GM18499 (cell line): ENCODE measurements at regions not wholly inside any gene's neighbourhood (a gene's known extent, or its start where the extent isn't known, plus 50 kb on each side); places are given as distances from the start of the nearest gene placed in this dataset.

Experiments used
- ATAC-seq: cut with Tn5 transposase; IDR thresholded peaks from one replicate; pipeline ENCODE4 v1.9.1; 2021; ENCODE audit warnings: moderate number of reproducible peaks; ENCODE audit not compliant: insufficient read depth, unreplicated experiment

DNA sequence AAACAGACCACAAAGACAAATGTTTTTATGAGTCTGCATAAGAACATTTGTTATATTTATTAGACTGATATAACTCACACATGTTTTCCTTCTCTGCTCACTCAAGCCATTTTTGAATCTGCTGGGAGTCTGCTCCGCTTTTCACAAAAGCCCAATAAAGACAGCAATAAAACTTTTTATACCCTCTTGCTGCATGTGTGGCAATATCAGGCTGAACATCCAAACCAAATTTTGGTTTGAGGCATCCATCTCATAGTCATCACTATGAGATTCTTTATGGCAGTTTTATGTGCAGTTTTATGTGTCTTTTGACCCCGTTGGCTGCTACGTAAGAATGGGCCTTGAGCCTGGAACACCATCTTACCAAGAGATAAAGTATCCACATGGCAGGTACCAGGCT is 1276.8 kb upstream of the ADGRB3 start:
- ATAC-seq = no peak

DNA sequence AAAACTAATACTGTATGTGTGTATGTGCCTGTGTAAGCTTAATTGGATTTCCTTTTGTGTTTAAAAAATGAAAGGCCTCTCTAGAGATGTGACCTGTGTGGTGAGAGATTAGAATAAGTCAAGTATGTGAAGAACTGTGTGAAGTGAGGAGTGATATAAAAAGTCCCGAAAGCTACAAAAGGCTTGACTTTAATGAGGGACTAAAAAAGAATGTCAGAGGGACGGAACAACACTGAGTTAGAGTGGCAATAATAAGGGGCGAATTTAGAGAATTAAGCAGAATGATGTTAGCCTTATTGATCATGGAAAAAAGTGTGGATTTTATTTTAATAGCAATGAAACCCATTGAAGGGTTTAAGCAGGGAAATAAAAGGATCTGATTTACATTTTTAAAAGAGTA is 1281.2 kb upstream of the ADGRB3 start:
- no peak for ATAC-seq

DNA sequence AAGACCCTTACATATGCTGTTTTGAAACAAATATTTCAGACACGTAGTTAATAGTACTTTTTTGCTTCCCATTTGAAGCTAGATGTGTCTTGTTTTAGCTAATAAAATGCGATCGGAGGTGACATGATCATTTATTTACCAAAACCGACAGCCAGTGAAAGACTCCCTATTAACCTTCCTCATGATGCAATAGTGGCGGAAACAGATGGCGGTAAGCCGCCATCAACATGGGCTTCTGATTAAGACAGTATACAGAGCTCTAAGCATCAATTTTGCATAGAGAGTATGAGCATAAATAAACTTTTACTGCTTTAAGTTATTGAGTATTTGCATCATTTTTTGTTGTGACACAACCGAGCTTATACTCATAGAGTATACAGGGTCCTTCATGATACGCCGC is 1282.4 kb upstream of the ADGRB3 start:
- ATAC-seq = no peak

DNA sequence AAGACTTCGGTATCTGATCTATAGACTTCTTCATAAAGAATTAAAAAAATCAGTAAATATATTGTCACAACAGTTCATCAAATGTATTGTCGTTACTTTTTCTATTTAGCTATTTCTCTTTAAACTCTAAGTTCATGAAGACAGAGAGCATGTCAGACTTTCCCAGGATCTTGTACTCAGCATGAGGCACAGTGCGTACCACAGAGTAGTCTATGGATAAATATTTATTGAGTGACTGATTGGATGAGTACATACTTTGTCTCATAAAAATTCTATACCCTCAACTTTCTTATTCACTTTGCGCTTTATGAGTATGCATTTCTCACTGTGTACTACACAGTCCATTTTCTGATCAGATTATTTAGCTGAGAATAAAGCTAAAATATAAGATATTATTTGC is 1284.4 kb upstream of the ADGRB3 start:
- ATAC-seq = no peak

DNA sequence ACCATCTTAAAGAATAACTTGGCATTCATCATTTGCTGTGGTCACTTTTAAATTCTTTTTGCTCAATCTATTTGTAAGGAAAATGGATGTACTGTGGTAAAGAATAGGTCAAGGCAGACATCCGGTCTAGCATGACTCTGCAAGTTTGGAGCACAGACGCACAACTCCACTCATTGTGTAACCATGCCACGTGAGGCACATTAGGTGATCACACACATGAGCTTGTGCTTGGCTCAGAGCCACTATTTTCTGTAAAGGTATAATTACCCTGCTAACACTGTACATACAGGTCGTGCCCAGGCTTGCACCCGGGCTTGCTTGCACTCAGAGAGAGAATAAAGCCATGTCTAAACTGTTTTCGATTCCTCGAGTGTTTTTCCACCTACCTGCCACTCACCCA is 1289.1 kb upstream of the ADGRB3 start:
- ATAC-seq = no peak

DNA sequence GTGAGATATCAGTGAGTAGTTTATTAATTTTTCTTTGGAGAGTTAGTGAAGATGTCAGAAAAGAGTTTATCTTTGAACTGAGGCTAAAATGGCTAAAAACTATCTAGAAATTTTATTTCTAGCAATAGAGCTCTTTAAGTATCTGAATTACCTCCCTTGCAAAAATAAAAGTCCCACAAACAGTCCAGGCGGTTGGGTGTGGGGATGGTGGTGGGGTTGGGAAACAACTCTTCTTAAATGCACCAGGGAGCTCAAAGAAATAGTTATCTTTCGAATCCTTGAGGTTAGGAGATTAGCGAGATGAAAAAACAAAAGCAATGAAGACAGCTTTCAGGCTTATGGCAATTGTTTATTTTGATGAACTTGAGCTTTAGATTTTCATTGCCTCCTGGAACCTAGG is 1299.1 kb upstream of the ADGRB3 start:
- no peak for ATAC-seq

DNA sequence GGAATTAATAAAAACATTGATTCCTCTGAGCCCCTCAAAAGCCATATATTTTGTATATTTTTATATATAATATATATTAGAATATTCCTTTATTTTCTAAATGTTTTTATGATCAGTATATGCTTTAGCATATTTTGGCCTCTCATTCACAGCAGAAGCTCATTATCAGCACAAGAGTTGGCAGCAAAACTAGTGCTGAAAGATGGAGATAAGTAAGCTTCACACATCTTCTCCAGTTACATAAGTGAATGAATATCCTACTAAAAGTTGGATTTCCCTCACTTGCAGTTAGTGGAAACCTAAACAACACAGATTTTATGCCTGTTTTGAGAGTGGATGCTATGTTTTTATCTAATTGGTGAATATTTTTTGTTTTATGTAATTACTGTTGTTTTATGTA is 1303.8 kb upstream of the ADGRB3 start:
- no peak for ATAC-seq

DNA sequence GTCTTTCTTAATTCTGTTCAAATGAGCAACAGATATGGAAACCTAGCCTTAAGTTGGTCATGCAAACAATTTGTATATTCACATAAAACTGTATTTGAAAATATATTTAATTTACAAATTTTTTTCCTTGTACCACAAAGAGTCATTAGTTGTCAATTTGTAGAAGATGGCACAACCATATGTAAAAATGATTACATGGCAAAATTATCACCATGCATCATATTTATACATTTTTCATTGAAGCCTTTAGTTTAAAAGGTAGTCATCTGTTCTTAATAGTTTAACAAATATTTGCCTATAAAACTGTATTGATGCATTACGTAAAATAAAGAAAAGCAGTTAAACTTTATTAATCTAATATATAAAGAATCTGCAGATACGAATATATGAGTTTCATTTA is 1306.8 kb upstream of the ADGRB3 start:
- no peak for ATAC-seq

DNA sequence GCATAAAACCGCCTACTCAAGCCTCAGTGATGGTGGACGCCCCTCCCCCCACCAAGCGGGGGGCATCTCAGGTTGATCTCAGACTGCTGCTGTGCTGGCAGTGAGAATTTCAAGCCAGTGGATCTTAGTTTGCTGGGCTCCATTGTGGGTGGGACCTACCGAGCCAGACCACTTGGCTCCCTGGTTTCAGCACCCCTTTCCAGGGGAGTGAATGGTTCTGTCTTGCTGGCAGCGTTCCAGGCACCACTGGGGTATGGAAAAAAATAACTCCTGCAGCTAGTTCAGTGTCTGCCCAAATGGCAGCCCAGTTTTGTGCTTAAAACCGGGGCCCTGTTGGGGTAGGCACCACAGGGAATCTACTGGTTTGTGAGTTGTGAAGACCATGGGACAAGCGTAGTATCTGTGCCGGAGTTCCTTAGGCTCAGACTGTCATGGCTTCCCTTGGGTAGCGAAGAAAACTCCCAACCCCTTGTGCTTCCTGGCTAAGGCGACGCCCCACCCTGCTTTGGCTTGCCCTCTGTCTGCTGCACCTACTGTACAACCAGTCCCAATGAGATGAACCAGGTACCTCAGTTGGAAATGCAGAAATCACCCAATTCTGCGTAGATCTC is 1334.5 kb upstream of the ADGRB3 start:
- no peak for ATAC-seq

DNA sequence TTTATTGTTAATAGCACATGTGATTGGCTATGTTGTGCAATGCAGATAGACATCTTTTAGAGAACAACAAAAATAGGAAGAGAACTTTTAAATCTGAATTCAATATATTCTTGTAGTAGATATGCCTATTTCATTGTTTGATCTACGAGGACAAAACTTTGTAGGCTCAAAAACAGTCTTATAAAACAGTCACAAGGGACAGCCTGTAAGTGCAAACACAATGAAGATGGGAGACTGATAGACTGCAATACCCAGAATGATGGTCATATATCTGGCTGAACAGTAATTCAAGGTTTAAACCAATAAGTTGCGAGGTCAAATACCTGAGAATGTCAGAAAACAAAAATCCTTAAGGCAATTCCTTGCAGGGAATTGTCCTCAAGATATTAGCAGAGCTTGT is 1342.9 kb upstream of the ADGRB3 start:
- ATAC-seq = no peak

DNA sequence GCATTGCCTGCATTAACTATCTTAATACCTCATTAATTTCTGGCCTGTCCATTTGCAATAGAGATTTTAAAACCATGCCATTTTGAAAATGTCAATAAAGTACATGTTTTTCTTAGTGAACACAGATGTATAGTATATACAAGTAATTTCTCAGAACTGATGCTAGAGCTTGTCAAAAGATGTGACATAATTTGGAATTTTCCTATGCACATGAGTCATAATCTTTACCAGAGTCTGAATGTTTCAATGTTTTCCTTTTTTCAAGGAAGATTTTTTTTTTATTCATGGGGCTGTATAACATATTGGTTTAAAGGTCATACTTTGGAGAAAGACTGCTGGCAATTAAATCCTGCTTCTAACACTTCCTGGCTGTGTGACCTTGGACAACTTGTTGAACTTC is 1347.5 kb upstream of the ADGRB3 start:
- ATAC-seq = no peak

DNA sequence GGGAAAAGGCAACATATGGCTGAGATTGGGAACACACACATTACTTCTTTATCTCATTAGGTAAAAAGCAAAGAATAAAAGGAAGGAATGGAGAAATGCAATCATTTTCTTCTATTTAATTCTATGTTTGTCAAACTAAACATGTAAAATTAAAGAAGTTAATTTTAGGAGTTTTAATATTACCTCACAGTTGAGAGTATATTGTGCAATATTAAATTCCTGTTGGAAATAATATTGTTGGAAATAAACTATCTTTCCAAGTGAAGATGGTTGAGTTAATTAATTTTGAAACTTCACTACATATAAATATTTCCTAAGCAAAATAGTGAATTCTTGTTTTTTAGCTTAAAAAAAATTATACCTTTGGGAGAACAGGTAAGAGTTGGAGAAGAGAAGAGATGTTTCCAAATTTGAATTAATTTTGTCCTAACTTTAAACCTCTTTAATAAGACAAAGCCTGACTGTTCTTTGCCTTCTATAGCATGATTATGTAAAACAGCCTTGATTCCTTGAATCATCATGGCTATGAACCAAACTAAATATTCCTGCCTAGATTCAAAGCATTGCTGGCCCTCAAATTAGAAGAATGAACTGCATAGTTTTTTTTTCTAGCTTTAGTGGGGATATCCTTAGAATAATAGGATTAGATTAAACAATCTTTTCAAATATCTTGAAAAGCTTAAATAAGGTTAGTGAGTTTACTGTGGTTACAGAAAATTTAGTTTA is 1349.1 kb upstream of the ADGRB3 start:
- ATAC-seq = no peak

DNA sequence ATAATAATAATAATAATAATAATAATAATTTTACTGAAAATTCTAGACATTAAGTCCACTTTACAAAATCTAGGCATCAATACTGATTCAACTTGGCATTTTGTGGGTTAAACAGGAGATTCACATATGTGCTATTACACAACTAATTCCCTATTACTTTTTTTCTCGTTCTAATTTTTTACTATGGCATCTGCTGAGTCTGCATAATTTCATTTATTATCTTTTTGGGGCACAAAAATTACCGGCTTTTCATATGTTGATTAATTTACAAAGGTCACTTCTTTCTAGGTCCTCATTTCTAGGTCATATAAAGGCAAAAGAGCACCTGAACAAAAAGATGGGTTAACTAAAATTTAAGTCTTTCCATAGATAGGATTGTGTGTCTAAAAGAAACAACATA is 1357.8 kb upstream of the ADGRB3 start:
- ATAC-seq = no peak

DNA sequence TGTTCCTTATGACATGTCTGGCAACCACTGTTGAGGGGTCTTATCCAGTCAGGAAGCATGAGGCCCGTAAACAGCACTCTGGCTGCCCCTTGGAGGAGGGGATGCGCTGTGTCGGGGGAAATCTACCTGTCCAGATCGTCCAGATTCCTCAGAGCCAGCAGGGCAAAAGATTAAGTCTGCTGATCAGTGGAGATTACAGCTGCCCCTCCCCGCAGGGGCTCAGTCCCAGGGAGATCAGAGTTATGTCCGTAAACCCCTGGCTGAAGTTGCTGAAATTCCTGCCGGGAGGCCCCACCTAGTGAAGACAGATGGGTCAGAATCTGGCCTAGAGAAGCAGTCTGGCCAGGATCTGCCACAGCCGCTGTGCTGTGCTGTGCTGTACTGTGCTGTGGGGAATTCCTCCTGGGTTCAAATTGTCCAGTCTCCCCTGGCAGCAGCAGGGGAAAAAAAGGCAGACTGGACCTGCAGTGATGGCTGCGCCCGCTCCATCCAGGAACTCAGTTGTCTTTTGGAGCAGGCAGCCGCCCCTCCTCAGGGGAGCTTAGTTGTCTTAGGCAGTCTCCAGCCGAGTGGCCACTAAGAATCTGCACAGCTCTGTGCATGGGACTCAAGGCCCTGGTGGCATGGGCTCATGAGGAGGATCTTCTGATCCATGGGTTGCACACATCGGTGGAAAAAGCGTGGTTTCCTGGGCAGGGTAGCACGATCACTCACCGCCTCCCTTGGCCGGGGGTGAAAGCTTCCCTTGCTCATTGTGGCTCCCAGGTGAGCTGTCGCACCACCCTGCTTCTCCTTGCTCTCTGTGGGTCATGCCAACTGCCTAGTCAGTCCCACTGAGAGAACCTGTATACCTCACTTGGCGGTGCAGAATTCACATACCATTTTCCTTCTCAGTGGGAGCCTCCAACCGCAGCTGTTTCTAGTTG is 1368.8 kb upstream of the ADGRB3 start:
- ATAC-seq = no peak

DNA sequence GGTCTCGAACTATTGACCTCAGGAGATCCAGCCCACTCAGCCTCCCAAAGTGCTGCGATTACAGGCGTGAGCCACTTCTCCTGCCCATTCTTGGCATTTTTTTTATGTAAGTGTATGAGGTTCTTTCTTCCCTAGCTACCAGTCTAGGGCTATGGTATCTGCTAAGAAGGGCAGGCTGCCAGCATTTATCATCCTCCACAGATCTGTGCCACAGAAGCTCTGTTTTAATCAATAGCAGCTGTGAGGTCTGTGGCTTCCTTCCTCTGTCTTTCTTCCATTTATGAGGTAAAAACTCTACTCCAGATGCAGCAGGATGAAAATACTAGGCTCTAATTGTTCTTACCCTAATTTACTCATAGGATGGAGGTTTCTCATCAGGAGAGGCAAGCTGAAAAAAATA is 1382.4 kb upstream of the ADGRB3 start:
- ATAC-seq = no peak

DNA sequence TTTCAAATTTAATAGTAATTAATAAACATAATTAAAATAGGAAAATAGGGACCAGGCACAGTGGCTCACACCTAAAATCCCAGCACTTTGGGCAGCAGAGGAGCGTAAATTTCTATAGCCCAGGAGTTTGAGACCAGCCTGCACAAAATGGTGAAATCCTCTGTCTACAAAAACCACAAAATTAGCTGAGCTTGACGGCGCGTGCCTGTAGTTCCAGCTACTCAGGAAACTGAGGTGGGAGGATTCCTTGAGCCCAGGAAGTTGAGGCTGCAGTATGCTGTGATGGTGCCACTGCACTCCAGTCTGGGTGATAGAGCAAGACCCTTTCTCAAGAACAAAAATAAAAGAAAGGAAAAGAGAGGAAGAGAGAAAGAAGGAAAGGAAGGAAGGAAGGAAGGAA is 1387.0 kb upstream of the ADGRB3 start:
- ATAC-seq = no peak

DNA sequence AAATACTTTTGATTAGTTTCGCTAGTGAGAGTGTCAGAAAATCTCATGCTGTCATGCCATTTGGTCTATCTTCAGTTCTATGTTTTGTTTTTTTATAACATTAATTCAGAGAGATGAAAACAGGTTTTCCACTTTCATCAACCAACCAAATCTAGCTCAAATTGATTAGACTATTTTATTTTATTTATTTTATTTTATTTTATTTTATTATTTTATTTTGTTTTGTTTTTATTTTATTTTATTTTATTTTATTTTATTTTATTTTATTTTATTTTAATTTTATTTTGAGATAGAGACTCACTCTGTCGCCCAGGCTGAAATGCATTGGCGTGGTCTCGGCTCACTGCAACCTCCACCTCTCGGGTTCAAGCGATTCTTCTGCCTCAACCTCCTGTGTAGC is 1391.0 kb upstream of the ADGRB3 start:
- ATAC-seq = no peak

DNA sequence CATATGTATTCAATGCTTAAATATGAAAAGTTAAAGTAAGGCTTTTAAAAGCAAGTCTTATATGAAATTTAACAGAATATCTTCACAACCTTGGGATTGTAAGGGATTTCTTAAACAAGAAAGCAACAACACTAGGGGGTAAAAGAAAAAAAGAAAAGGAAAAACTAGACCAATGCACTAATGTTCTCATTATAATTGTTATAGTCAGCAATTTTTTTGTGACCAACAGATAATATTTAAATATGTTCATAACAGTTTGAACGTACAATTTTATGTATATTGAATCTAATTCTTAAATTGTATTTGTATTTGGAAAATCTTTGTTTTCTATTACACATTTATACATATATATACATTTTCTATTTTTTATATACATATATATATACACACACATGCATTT is 1397.8 kb upstream of the ADGRB3 start:
- no peak for ATAC-seq

DNA sequence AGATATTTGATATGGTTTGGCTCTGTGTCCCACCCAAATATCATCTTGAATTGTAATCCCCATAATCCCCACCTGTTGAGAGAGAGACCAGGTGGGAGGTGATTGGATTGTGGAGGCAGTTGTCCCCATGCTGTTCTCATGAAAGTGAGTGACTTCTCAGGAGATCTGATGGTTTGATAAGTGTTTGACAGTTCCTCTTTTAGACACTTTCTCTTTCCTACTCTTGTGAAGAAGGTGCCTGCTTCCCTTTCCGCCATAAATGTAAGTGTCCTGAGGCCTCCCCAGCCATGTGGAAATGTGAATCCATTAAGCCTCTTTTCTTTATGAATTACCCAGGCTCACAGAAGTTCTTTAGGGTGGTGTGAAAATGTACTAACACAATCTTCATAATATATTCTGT is 1404.0 kb upstream of the ADGRB3 start:
- ATAC-seq = no peak

DNA sequence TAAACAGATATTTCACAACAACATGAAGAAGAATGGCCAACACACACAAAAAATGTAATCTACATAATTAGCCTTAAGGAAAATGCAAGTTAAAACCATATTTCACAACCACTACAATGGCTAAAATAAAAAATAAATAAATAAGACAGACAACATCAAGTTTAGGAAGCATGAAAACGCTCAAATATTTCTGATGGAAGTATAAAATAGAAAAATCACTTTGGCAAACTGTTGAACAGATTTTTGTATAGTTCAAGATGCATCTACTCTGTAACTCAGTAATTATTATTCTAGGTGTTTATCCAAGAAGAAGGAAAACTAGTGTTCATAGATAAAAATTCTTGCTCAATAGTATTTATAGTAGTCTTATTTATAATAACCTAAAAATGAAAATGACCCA is 1410.1 kb upstream of the ADGRB3 start:
- ATAC-seq = no peak

DNA sequence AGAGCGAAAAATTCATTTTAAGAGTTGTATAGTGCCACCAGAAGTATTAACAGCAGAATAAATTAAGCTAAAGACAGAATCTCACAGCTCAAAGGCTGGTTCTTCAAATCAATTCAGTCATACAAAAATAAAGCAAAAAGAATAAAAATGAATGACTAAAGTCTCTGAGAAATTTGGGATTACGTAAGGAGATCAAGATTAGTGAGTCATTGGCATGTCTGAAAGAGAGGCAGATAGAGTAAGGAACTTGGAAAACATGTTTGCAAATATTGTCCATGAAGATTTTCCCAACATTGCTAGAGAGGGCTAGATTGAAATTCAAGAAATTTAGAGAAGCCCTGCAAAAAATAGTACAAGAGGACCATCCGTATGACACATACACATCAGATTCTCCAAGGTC is 1413.9 kb upstream of the ADGRB3 start:
- ATAC-seq = no peak
